NCI-H1092 treated with DMSO at 0.1 percent for 48 hours (cell line): ENCODE measurements at regions not wholly inside any gene's neighbourhood (a gene's known extent, or its start where the extent isn't known, plus 50 kb on each side); places are given as distances from the start of the nearest gene placed in this dataset.

Experiments
- DNase-seq: peaks from one replicate; lab custom pipeline; 2025; lab: John Stamatoyannopoulos, UW

DNA sequence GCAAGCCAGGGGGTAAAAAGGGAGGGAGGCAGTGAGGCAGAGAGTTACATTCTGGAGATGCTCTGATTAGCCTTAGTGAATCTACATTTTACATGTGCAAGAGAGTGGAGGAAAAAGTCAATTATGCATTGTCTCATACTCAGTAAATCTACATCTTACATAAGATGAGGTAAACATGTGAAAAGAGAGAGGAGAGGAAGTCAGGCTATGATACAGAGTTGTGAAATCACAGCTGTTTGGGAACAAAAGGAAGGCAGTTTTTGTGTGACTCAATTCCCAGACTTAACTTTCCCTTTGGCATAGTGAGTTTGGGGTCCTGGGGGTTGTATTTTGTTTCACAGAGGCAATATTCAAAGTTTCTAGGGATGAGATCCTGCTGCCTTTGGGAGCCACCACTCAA, 67.8 kb downstream of the GP2 start:
- no peak for DNase-seq

DNA sequence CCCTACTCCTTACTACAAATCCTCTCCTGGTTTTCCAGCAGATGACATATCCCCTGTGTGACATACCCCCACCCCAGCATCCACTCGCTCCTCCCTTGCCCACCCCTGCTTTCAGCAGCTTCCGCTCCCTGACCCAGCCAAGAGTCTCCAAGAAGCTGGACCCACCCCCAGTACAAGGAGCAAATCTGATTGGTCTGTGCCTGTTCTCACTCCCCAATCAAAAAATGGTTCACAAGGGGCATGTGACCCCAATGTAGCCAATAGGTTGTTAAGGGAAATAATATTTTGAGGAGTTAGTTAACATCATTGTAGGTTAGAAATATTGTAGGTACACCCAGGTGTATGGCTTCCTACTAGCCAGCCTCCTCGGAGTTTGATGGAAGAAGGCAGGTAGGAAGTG, 70.1 kb downstream of the GP2 start:
- DNase-seq = no peak

DNA sequence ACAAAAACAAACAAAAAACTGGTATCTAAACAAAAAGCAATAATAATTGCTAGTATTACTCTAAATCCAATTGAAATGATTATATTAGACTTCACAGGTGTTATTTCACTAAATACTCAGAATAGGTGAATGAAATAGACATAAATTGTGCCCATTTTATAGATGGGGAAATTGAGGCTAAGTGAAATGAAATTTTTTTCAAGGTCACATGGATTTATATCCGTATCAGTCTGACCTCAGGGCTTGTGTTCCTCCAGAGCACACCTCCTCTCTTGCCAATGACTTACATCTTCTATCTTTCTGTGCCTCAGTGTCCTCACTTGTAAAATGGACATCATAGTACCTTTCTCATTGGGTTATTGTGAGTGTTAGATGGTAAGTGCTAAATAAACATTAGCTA, 72.3 kb downstream of the GP2 start:
- no peak for DNase-seq

- DNase-seq = no peak
Measured at GRCh38 chr16:20253825-20254224, 73.5 kb downstream of the GP2 start.

GRCh38 chr16:20249211-20249610, 78.1 kb downstream of the GP2 start:
- DNase-seq = peak; percentile 49

GRCh38 chr16:20247076-20247475, 80.2 kb downstream of the GP2 start:
- DNase-seq = no peak

DNA sequence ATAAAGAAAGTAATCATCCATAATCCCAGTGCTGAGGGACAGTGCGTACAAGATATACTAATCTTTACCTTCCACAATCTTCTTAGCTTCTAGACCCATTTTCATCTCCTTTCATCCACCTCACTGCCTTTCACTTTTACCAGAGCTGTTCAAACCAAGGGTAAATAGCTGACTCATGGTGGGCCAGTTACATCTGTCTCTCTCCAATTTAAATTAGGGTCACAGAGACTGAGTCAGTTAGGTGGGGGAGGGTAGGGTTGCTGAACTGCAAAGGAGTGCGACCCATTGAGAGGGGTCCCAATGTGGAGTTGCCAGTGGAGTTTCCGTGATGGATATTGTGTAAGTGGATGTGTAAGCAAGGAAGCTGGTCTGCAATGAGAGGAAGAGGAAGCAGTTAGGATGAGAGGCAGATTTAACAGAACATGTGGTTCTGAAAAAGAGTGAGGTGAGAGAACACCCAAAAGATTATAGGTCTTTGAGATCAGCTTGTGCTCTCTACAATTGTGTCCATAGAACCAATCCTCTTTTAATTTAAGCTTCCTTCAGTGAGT, 83.5 kb downstream of the GP2 start:
- DNase-seq = no peak

- DNase-seq = no peak
Measured at GRCh38 chr16:20242568-20243255, 84.6 kb downstream of the GP2 start.

- DNase-seq = no peak
Measured at GRCh38 chr16:20241321-20241720, 86.0 kb downstream of the GP2 start.

- DNase-seq = no peak
Measured at GRCh38 chr16:20236579-20237289, 90.6 kb downstream of the GP2 start.

DNA sequence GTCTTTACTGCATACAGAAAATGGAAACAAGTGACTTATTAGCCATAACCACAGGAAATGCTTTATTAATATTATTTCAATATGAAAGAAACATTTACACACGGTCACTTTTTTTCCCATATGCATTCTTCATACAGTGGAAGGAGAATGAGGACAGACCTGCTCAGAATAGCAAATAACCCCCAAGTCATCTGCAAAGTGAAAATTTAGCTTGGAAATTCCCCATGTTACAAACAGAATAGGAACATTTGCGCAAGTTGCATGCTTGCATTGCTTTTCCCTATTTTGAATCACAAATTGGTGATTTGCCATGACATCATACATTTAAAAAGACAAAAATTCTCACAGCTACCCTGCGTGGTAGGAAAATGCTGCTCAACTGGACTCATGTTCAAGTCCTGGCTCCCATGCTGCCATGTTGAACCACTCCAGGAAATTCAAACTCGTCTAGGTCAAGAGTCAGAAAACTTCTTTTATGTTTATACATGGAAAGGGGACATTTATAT, 102.0 kb downstream of the GP2 start:
- DNase-seq = no peak

- no peak for DNase-seq
Measured at GRCh38 chr16:20221208-20221607, 106.1 kb downstream of the GP2 start.

DNA sequence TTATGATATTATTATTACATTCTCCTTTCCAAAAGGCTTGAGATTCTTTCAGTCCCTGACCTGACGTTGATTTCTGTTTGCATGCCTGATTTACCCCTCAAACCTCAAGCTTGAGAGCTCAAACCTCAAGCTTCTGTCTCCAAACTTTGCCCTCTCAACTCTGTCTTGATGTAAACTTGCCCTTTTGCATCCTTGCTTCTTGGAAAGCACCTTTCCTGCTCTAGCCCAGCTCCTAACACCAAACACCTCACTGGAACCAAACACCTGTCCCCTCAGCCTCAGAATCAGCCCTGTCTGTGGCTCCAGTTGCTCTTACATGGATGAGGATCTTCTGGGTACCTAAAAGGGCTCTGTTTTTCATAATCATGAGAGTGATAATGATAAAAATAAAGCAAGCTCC, 109.2 kb downstream of the GP2 start:
- DNase-seq = no peak

- no peak for DNase-seq
Measured at GRCh38 chr16:20216591-20217217, 110.6 kb downstream of the GP2 start.

GRCh38 chr16:20214401-20214800, 112.9 kb downstream of the GP2 start:
- DNase-seq = peak; percentile 81

- no peak for DNase-seq
Measured at GRCh38 chr16:20203272-20203671, 124.0 kb downstream of the GP2 start.

DNA sequence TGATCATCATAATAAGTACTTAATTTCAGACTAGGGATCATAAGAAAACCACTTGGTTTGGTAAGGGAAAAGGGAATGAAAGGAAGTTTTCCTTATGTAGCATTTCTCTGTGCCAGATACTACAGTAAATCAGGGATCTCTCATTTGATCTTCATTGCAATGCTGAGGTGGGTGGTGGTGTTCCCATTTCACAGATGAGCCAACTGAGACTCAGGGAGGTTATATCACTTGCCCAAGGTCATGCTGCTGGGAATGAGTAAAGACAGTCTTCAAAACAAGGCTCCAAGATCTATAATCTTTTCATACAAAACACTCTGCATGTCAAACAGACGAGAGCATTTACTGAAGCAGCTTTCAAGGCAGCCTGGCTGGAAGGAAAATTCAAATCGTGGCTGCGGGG, 124.6 kb downstream of the GP2 start:
- no peak for DNase-seq

- DNase-seq = no peak
Measured at GRCh38 chr16:20192801-20193200, 119.1 kb upstream of the GPR139 start.

DNA sequence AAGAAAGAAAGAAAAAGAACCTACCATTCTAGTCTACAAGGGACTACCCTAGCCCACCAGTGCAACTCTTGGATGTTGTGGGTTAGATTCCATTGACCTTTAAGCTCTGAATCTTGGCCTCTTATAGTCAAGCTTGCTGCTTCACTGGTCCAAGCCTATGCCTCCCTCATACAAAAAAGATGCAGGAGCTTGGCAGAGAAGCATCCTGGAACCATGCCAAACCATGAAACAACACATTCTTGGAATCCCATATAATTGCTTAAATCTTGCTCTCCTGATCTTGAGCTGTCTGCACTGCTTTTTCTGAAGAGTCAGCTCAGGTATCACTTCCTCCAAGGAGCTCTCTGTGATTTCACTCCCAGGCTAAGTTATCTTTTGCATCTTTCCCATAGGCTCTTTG, 117.9 kb upstream of the GPR139 start:
- no peak for DNase-seq

- no peak for DNase-seq
Measured at GRCh38 chr16:20181949-20182348, 108.3 kb upstream of the GPR139 start.

DNA sequence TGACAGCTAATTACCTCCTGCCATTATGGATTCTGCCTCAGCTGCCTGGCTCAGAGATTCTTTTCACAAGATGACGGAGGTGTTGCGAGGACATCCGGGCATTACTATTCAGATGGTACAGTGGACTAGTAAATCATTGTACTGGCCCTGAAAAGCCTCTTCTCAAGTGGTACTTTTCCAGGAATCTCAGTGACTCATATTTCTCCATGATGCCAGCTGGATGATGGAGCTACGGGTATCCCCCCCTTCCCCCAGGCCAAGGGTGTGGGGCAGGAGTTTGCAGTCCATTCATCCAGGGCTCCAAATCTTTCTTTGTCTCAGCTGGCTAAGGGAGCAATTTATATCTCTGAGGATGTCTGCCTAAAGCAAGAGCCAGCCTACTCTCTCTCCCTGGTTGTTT, 107.7 kb upstream of the GPR139 start:
- DNase-seq = peak; percentile 75

DNA sequence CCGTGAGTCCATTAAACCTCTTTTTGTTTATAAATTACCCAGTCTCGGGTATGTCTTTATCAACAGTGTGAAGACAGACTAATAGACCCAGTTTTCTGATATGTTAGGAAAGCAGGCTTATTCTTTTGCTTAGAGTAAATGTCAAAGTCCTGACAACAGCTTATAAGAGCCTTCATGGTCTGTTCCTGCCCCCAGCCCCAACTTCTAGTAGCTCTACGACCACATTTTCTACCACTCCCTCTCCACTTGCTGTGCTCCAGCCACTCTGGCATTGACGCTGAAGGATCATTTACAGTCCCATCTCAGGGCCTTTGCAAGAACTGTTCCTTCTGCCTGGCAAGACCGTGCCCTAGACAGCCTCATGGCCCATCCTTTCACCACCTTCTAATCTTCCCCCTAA, 104.6 kb upstream of the GPR139 start:
- DNase-seq = no peak

GRCh38 chr16:20175358-20175757, 101.7 kb upstream of the GPR139 start:
- DNase-seq = no peak
